ENCODE measurements at regions not wholly inside any gene's neighbourhood (a gene's known extent, or its start where the extent isn't known, plus 50 kb on each side); places are given as distances from the start of the nearest gene placed in this dataset.

DNA sequence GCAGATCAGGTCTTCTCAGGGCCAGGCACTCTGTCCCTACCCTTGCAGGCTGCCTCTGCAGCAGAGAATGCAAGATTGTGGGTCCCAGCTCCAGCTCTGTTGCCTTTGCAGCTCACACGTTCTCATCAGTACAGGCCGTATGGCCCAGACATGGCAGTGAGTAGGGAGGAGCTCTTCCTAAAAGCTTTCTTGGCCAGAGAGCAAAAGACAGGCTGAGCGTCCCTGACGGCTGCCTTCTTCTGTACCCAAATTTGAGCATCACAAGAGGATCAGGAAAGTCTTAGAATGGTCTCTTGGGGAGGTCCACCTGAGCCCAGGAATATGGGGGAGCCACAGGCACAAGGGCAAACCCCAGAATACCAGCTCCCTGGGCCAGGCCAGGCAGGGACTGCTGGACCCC, 266.3 kb upstream of the ZMIZ1 start:
- no peak for DNase-seq (ENCODE audit: low read depth)

GRCh38 chr10:78802866-78803265, 265.9 kb upstream of the ZMIZ1 start:
- DNase-seq (ENCODE audit: low read depth), result no peak

GRCh38 chr10:78803710-78804109, 265.1 kb upstream of the ZMIZ1 start:
- DNase-seq (ENCODE audit: low read depth), result no peak

- DNase-seq (ENCODE audit: low read depth), result no peak
Observed at GRCh38 chr10:78804411-78805032, 264.2 kb upstream of the ZMIZ1 start.

- DNase-seq (ENCODE audit: low read depth), result no peak
Observed at GRCh38 chr10:78805176-78805575, 263.6 kb upstream of the ZMIZ1 start.

DNA sequence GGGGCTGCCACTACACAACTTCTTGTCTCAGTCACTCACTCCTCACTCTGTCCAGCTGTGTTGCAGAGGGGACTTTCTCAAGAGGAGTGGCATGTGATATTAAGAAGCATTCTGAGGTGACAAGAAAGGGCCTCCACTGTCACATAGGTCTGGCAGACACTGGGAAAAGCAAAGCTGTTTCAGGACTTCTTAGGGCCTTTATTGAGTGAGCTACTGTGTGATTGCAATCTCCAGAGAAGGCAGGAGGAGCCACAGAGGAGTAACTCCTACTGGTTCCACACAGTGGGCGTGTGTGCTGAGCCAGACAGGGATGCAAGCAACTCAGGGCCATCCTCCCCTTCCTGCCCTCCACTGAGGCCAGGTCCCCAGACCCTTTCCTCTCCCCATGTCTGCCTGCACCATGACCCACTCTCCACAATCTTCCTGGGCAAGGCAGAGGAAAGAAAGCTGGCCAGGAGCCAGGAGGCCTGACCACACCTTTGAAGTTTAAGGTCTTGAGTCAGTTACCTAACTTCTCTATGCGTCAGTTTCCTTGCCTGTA, 262.0 kb upstream of the ZMIZ1 start:
- no peak for DNase-seq (ENCODE audit: low read depth)

DNA sequence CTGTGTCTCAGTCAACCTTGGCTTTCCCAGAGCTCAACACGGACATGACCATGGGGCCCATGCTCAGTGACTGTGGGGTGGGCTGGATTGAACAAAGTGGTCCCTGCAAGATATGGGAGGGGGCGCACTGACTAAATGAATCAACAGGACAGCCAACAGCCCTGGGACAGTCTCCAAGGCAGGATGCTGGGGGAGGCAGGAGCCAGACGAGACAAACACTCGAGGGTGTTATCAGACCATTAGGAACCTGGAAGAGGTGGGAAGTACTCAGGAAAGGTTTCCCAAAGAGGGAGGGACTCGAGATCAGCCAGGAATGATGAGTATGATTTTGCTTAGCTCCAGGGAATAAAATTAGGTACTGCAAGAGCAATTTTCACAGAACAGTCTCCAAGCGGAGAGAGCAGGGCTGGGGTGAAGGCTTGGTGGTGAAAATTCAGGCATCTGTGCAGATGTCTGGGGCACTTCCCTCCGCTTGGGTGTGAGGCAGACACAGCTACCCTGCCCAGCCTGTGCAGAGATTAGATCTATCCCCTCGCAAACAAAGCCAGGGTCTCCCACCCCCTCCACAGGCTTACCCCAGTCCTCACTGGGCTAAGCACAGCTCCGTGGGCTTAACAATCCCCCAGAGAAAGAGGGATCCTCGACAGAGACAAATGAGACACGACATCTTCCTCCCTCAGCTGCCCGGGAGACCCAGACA, 261.1 kb upstream of the ZMIZ1 start:
- DNase-seq (ENCODE audit: low read depth), result no peak

DNA sequence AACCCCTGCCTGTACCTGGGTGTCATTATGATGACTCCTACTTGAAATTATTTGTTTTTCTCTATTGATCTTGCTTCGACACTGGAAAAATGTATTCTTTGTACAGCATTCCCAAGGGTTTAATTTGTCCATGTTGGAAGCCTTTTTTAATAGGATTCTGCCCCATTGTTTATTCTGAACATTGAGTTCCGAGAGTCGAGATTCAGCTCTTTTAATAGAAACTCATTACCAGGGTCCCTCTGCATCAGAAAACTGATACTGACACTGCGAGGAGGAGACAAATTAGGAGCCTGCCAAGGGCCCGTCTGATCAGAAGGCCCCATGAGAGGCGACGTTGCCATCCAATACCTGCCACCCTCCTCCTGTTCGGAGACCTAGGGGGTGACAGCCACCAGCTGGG, 260.5 kb upstream of the ZMIZ1 start:
- DNase-seq (ENCODE audit: low read depth), result no peak

DNA sequence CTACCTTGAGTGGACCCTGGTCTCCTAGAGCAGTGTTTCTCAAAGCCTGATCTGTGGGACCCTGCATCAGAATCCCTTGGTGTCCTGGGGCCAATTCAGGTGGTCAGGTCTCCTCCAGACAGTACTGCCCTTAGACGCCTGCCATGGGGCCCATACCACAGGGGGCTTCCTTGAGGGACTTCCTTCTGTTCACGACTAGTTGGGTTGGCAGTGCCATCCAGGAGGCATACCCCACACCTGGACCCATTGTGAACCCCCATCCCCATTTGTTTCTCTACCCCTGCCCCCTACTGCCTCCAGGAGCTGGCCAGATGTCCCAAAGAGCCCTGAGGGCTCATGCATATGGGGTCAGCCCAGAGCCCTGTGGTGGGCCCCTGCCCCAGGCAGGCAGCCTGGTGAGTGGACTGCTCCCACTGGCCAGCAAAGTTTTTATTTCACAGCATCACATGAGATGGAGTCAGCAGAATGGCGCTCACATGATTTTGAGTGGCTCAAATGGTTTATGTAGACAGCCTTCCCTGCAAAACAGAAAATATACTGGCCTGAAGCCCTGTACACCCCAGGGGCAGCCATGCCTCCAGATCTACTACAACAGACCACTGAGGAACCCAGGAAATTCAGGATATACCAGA, 259.9 kb upstream of the ZMIZ1 start:
- no peak for DNase-seq (ENCODE audit: low read depth)

- no peak for DNase-seq (ENCODE audit: low read depth)
Observed at GRCh38 chr10:78811174-78811573, 257.6 kb upstream of the ZMIZ1 start.

- DNase-seq (ENCODE audit: low read depth), result no peak
Observed at GRCh38 chr10:78812571-78813318, 256.0 kb upstream of the ZMIZ1 start.

DNA sequence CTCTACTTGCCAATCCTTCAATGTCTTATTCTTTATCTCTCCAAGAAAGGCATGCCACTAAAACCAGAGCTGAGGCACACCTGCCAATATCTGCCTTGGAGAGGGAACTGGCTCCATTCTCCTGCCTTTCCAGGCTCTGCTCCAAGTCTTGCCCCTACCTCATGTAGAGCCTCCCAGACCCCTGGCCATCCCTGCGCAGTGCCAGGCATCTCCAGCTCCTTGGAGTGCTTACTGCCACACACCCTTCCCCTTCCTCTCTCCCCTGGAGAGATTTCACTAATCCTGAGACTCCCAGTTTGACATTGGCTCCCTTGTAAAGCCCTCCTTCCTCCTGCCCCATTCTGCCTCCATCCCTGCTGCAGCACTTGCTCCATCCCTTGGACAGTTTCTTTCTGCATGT, 255.2 kb upstream of the ZMIZ1 start:
- no peak for DNase-seq (ENCODE audit: low read depth)

GRCh38 chr10:78813998-78814399, 254.8 kb upstream of the ZMIZ1 start:
- DNase-seq (ENCODE audit: low read depth), result no peak

DNA sequence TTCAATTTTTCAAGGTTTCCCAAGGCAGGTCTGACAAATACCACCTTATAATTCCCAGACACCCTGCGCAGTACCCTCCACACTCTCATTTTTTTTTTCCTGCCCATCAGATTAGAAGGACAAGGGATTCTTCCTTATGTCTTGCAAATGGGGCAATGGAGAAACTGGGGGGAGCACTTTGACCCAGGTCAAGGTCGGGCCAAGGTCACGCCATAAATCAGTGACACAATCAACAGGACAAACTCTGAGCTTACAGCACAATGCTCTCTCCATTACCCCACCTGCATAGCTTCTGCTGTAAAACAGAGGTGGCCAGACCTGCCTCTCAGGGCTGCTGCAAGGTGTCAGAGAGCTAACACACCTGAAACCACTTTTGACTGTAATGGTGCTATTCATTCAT, 254.4 kb upstream of the ZMIZ1 start:
- DNase-seq (ENCODE audit: low read depth), result no peak

DNA sequence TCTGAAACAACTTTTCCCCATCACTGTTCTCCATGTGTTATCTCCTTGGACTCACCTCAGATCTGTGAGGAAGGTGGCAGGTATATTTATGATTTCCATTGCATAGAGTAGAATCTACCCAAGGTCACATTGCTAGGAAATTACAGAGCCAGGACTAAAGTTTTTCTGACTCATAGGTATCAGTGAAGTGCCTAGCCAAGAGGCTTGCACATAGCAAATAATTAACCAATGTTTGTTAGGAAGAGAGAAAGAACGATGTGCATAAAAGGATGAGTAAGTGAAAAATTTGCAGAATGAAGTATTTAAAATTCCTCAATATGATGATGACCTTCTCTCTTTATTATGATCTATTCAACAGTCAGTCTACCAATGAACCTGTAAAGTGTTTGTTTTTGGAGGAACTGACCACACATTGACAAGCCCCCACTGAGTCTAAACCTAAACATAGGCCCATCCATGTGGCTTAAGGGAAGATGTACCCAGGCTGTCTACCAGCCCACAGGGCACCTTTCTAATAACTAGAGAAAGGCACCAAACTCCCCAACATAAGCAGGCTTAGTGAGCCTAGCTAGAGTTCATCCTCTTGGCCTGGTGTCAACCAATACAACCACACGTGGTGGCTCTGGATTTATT, 252.9 kb upstream of the ZMIZ1 start:
- no peak for DNase-seq (ENCODE audit: low read depth)

DNA sequence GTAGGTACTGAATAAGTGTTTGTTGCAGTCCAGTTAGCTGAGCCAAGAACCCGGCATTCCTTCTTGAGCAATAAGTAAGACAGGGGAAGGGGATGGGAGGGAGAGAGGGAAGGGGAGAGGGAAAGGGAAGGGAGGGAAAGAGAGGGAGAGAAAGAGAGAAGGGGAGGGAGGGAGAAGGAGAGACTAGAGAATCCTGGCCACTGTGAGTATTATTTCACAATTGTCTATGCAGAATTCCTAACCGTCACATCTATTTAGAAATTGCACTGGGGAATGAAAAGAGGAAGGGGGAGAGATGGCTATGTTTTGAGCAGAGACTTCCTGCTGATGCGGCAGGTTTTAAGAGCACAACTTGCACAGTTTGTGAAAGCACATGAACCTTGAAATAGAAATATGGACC, 251.4 kb upstream of the ZMIZ1 start:
- no peak for DNase-seq (ENCODE audit: low read depth)

- no peak for DNase-seq (ENCODE audit: low read depth)
Observed at GRCh38 chr10:78817804-78818203, 251.0 kb upstream of the ZMIZ1 start.

DNA sequence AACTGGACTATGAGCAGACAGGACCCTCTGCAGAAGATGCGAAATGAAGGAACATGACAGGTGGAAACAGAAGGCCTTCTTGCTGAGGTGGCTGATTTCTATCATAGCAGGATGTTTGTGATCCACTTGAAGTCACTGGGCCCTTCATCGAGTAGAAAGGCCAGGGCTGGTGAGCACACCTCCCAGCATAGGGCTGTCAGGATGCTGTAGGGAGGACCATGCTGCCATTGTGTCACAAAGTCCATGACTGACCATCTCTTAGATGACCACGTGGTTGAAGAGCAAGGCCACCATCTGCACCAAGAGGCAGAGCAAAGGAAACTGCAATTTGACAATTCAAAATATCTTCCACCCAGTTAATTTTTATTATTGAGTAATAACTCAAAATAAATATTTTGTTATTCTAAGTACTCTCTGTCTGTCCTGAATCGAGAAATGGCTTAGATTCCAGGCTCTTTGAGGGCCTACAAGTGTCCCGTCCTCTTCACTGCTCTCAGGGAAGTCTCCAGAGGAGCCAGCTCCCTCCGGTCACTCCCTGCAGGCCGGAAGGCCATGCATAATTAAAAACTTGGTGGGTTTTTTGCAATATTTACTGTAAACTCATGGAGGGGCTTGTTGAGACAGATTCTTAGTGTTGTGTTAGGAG, 249.3 kb upstream of the ZMIZ1 start:
- DNase-seq (ENCODE audit: low read depth), result no peak

DNA sequence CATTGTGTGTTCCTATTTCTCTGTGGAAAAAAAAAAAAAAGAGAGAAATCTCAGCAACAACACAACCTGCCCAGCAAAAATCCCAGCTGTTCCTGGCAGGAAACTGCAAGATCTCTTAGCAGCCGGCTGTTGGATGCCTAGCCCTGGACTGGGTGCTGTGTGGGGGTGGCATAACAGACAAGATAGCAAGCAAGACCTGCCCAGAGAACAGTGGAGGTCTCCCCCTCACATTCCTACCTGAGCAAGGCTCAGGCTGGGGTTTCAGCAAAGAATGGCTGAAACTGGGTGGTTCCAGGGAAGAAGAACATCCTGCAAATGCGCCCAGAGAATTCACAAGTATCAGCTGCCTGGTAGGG, 248.8 kb upstream of the ZMIZ1 start:
- DNase-seq (ENCODE audit: low read depth), result no peak

- no peak for DNase-seq (ENCODE audit: low read depth)
Observed at GRCh38 chr10:78821052-78821451, 247.7 kb upstream of the ZMIZ1 start.

DNA sequence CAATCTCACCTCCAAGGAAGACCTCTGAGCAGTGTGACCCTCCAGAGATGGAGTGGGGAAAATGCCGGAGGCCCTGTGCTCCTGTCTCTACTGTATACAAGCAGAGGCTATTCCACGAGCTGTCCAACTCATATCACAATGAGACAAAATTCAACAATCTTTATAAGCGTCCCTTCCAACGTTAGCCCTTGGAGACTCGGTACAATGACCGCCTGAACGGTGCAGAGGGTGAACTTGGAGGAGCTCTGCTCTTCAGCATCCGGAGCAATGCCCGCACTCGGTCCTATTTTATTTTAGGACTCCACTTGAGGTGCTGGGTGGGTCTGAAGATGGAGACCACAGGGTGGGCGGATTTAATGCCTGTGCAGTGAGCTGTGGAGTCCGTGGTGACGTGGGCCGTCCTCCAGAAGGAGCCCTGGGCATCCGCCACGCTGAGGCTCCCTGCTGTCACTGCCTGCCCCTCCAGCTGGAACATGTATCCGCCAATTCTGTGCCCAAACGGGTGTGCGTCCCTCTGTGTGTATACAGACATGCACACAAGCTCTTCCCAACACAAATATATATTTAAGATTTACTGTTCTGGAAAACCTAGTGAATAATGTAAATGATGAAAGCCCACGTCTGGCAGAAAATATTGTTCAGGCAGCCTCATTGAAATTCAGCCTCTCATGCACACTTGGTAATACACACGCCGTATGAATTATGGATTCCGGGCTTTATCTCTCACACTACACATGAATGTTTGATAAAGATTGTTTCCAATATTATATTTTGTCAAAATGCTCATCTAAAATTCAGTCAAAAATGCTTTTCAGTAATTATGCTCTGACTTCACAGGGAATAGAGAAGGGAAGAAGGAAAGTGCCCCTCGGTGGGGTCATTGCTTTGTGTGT, 239.9 kb upstream of the ZMIZ1 start:
- DNase-seq (ENCODE audit: low read depth), result no peak

Measured in activated T-cell treated with anti-CD3 and anti-CD28 coated beads for 48 hours (primary cell).